ENCODE measurements at regions not wholly inside any gene's neighbourhood (a gene's known extent, or its start where the extent isn't known, plus 50 kb on each side); places are given as distances from the start of the nearest gene placed in this dataset.
"Not testable (repeated sequence)": the region's sequence is repeated elsewhere in the genome, so short reads cannot be mapped to it uniquely, and the experiment has no call there.

- in situ Hi-C loops (cut with MboI; ENCODE audit: low sequenced_read_pairs): no loop called here
Measured at GRCh38 chr10:10667466-10667865, 350.2 kb upstream of the CELF2 start.

GRCh38 chr10:10676972-10677371 is 340.7 kb upstream of the CELF2 start:
- in situ Hi-C loops (cut with MboI; ENCODE audit: low sequenced_read_pairs): no loop called here

- in situ Hi-C loops (cut with MboI; ENCODE audit: low sequenced_read_pairs): no loop called here
Measured at GRCh38 chr10:10677479-10677878, 340.2 kb upstream of the CELF2 start.

DNA sequence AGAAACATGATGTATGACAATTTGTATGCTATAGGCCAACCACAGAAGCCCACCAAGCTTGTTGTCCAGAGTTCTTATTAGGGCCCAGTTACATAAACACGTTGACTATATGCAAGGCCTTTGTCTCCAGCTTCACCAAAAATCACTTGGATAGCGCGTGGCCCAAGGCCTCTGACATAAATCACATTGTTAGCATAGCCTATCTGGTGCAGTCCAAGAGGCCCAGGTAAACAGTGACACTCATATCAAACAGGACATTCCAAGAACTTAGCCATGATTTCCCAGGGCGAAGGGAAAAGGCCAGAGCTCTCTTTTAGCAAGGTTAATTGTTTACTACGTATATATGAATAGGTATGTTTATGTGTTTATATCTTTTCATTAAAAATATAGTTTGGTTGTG is 337.2 kb upstream of the CELF2 start:
- in situ Hi-C loops (cut with MboI; ENCODE audit: low sequenced_read_pairs): no loop called here

DNA sequence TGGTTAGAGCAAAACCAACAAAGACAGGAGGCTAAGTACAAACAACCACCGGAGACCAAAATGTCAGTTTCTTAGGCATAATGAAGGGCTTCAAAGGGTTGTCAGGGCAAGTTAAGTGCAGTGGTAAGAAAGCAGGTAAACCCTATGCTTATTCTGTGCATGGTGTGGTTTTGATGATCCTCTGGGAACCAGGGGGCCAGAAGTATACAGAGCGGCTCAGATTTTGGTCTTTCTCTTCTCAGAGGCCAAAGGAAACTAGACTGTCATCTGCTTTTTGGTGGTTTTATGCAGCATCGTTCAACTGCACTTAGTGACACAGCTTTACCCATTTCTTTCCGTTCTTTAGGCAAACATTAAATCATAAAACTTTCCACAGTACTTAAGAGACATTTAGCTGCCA is 332.7 kb upstream of the CELF2 start:
- in situ Hi-C loops (cut with MboI; ENCODE audit: low sequenced_read_pairs): no loop called here

- in situ Hi-C loops (cut with MboI; ENCODE audit: low sequenced_read_pairs): no loop called here
Measured at GRCh38 chr10:10685566-10685965, 332.1 kb upstream of the CELF2 start.

- in situ Hi-C loops (cut with MboI; ENCODE audit: low sequenced_read_pairs): no loop called here
Measured at GRCh38 chr10:10687751-10688150, 329.9 kb upstream of the CELF2 start.

DNA sequence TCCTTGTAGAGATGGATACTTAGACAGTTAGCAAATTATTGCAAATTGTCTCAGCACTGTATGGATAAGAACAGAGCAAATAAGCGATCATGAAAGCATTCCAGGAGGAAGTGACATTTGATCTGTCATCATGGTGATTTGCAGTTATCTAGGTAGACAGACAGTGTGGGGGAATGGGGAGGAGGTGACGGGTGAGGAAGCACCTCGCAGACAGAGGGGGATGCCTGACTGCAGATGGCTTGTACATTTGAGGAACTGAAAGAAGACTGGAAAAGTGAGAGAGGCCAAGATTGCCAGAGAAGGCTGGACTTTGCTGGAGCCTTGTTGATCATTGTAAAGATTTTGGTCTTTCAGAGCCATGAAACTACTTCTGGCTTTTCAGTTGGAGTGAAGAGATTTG is 318.2 kb upstream of the CELF2 start:
- in situ Hi-C loops (cut with MboI; ENCODE audit: low sequenced_read_pairs): no loop called here

GRCh38 chr10:10701084-10701611 is 316.5 kb upstream of the CELF2 start:
- in situ Hi-C loops (cut with MboI; ENCODE audit: low sequenced_read_pairs): no loop called here

- in situ Hi-C loops (cut with MboI; ENCODE audit: low sequenced_read_pairs): no loop called here
Measured at GRCh38 chr10:10702211-10702610, 315.5 kb upstream of the CELF2 start.

DNA sequence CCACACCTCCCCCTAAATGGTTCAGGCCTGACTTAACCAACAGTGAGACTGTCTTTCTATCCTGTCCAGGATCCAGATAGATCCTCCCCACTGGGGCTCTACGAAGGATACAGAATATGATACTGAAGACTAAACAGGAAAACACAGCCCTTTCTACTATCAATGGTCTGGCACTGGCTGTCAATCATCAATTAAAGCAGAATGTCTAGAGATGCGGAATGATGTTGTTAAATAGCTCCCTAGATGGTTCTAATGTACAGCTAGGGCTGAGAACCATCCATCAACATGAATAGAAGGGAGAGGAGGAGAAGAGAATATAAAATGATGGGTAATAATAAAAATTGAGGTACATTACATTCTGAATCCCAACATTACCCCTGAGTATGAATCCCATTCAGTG is 314.3 kb upstream of the CELF2 start:
- in situ Hi-C loops (cut with MboI; ENCODE audit: low sequenced_read_pairs): no loop called here

GRCh38 chr10:10712155-10712704 is 305.4 kb upstream of the CELF2 start:
- in situ Hi-C loops (cut with MboI; ENCODE audit: low sequenced_read_pairs): no loop called here

GRCh38 chr10:10714327-10714726 is 303.3 kb upstream of the CELF2 start:
- in situ Hi-C loops (cut with MboI; ENCODE audit: low sequenced_read_pairs): no loop called here

- in situ Hi-C loops (cut with MboI; ENCODE audit: low sequenced_read_pairs): no loop called here
Measured at GRCh38 chr10:10716972-10717371, 300.7 kb upstream of the CELF2 start.

DNA sequence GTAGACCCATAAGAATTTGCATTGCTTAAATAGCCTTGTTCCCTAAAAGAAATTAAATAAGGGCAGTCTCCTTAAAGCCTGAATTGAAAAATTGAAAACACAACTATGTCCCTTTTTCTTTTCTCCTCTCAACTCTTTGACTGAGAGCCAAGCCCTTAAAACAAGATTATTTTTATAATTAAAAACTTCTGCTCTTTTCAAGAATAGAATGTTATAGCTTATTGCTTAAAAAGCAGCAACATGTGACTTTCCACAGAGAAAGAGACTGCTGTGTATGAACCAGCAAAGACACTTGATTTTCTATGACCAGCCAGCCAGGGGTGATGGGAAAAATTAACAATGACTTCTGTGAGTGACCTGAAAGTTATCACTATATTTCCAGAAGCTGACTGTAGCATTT is 295.2 kb upstream of the CELF2 start:
- in situ Hi-C loops (cut with MboI; ENCODE audit: low sequenced_read_pairs): no loop called here

DNA sequence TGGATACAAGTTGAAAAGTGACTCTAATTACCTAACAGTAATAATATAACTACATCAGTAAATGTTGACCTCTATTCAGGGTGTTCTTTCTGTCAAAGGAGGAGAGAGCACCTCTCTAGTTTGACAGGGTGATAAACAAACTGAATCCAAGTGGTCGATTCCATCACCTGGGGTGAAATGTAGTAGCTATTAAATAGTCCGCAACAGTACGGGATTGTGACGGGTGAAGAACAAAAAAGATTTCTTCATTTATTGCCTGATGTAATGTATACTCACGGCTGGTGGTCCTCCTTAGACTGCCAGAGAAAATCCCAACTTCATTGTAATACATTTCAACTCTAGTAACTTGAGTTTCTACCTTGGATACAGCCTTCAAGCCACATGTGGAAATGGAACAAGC is 292.5 kb upstream of the CELF2 start:
- in situ Hi-C loops (cut with MboI; ENCODE audit: low sequenced_read_pairs): no loop called here

- in situ Hi-C loops (cut with MboI; ENCODE audit: low sequenced_read_pairs): no loop called here
Measured at GRCh38 chr10:10726101-10726500, 291.6 kb upstream of the CELF2 start.

GRCh38 chr10:10727411-10727810 is 290.3 kb upstream of the CELF2 start:
- in situ Hi-C loops (cut with MboI; ENCODE audit: low sequenced_read_pairs): not testable (repeated sequence)

DNA sequence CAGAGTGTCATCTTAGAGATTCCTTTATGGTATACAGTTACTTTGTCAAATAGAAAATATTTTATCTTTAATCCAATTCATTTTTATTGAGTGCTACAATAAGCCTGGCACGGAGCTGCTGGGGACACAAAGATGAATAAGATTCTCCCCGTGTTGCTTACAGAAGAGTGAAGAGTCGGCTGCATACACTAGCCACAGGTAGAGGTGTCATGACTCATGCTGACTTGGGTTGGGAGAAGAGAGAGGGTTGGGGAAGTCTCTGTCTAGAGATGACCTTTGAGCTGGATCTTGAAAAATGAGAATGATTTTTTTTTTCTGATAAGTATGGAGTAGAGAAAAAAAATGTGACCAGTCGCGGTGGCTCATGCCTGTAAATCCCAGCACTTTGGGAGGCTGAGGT is 289.9 kb upstream of the CELF2 start:
- in situ Hi-C loops (cut with MboI; ENCODE audit: low sequenced_read_pairs): no loop called here

- in situ Hi-C loops (cut with MboI; ENCODE audit: low sequenced_read_pairs): no loop called here
Measured at GRCh38 chr10:10730471-10731043, 287.1 kb upstream of the CELF2 start.

DNA sequence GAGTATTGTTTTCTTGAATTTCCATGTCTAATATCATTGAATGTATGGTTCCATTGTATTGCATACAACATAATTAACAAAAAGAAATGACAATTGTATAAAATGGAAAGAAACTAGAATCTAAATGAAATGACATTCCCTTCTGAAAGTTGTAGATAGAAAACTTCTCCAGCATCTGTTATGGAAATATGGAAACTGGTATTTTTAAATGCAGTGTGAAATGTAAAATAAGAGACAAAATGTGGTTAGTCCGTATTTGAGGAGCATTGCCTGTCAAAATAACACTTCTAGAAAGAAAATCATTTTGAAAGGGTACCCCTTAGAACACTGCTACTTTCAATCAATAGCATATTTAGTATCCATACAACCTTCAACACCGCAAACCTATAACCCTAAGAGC is 286.3 kb upstream of the CELF2 start:
- in situ Hi-C loops (cut with MboI; ENCODE audit: low sequenced_read_pairs): no loop called here

DNA sequence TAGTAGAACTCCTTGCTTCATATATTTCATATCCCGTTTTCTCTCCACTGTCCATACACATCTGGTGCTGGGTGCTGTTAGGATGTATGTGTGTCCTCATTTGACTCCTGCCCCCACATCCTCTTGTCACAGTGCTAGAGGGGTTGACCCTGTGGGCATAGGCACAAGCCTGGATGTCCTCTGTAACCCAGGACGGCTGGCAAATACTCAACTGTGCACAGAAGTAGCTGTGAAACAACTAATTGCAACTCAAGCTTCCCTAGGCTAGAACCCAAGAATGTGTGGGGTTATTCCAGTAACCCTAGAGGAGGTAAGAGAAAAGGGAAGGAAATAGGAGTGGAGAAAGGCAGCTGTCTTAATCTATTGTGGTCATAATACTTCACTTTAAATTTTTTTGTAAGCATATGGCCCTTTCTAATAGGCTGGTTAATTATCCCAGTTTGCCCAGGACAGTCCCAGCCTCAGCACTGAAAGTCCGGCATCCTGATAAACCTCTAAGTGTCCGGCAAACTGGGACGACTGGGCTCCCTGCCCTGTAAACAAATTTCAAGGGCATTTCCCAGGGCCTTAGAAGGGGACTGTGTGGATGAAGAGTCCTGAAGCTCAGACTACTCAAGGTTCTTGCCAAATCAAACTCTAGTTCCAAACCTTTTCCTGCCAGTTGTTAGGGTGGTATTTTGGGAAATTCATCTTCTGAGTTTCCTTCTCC is 283.2 kb upstream of the CELF2 start:
- in situ Hi-C loops (cut with MboI; ENCODE audit: low sequenced_read_pairs): no loop called here

Data from HL-60/S4 treated with retinoic acid at 250 ng/mL for 4 days and 3 days (cell line).